H9 (cell line): ENCODE measurements at regions not wholly inside any gene's neighbourhood (a gene's known extent, or its start where the extent isn't known, plus 50 kb on each side); places are given as distances from the start of the nearest gene placed in this dataset.
A peak's percentile ranks its signal among the peaks of the same experiment; 100 is the strongest.

Experiments used
- DNase-seq: peaks from one replicate; pipeline ENCODE4 v3.0.0-alpha.2; 2017
- H2AFZ ChIP-seq: one replicate; pipeline ENCODE4 v1.6.1; 2013; ENCODE audit warnings: mild to moderate bottlenecking, low read length, control low read depth, moderate library complexity
- H2AK5ac ChIP-seq: 2 replicates; pipeline ENCODE4 v1.6.1; 2013; ENCODE audit warnings: low read length, control low read depth, mixed read lengths; ENCODE audit not compliant: insufficient read length
- H2BK120ac ChIP-seq: one replicate; pipeline ENCODE4 v1.6.1; 2013; ENCODE audit warnings: low read depth, mild to moderate bottlenecking, low read length, control low read depth, inconsistent platforms; ENCODE audit not compliant: poor library complexity, severe bottlenecking
- H2BK12ac ChIP-seq: 2 replicates; pipeline ENCODE4 v1.6.1; 2013; ENCODE audit warnings: low read length, control low read depth, mixed read lengths, low read depth; ENCODE audit not compliant: insufficient read length
- H2BK15ac ChIP-seq: 2 replicates; pipeline ENCODE4 v1.6.1; 2013; ENCODE audit warnings: low read depth, low read length, control low read depth
- H2BK20ac ChIP-seq: one replicate; pipeline ENCODE4 v1.6.1; 2013; ENCODE audit warnings: low read depth, mild to moderate bottlenecking, low read length, control low read depth, inconsistent platforms; ENCODE audit not compliant: poor library complexity, severe bottlenecking
- H2BK5ac ChIP-seq: 2 replicates; pipeline ENCODE4 v1.6.1; 2013; ENCODE audit warnings: low read length, control low read depth, mixed read lengths; ENCODE audit not compliant: insufficient read length
- H3K14ac ChIP-seq: 2 replicates; pipeline ENCODE4 v1.6.1; 2013; ENCODE audit warnings: low read length, control low read depth; ENCODE audit not compliant: insufficient read depth
- H3K18ac ChIP-seq: 2 replicates; pipeline ENCODE4 v1.6.1; 2013; ENCODE audit warnings: low read depth, mild to moderate bottlenecking, mixed read lengths, low read length, control low read depth; ENCODE audit not compliant: insufficient read length
- H3K23ac ChIP-seq: 2 replicates; pipeline ENCODE4 v1.6.1; 2013; ENCODE audit warnings: low read length, control low read depth, mixed read lengths, low read depth; ENCODE audit not compliant: insufficient read length
- H3K23me2 ChIP-seq: 2 replicates; pipeline ENCODE4 v1.6.1; 2013; ENCODE audit warnings: low read depth, mild to moderate bottlenecking, mixed read lengths, low read length, control low read depth; ENCODE audit not compliant: insufficient read length, poor library complexity, severe bottlenecking
- H3K27ac ChIP-seq: 2 replicates; pipeline ENCODE4 v1.5.1; 2013; ENCODE audit warnings: low read length, control low read depth, mixed read lengths, low read depth; ENCODE audit not compliant: insufficient read length
- H3K27me3 ChIP-seq: 2 replicates; pipeline ENCODE4 v1.6.1; 2013; ENCODE audit warnings: low read length, control low read depth, inconsistent platforms; ENCODE audit not compliant: insufficient read depth
- H3K4ac ChIP-seq: 2 replicates; pipeline ENCODE4 v1.6.1; 2013; ENCODE audit warnings: low read depth, mild to moderate bottlenecking, control low read depth, inconsistent platforms, low read length, moderate library complexity
- H3K4me1 ChIP-seq: 2 replicates; pipeline ENCODE4 v1.6.1; 2013; ENCODE audit warnings: low read length, control low read depth, inconsistent platforms; ENCODE audit not compliant: insufficient read depth
- H3K4me2 ChIP-seq: 2 replicates; pipeline ENCODE4 v1.6.1; 2013; ENCODE audit warnings: low read length, control low read depth, mixed read lengths; ENCODE audit not compliant: insufficient read length, insufficient read depth
- H3K56ac ChIP-seq: 2 replicates; pipeline ENCODE4 v1.6.1; 2013; ENCODE audit warnings: low read depth, mild to moderate bottlenecking, mixed read lengths, low read length, control low read depth; ENCODE audit not compliant: insufficient read length
- H3K79me1 ChIP-seq: 2 replicates; pipeline ENCODE4 v1.6.1; 2013; ENCODE audit warnings: low read depth, mild to moderate bottlenecking, moderate library complexity, low read length, control low read depth, inconsistent platforms; ENCODE audit not compliant: insufficient read depth, poor library complexity, severe bottlenecking
- H3K79me2 ChIP-seq: 2 replicates; pipeline ENCODE4 v1.6.1; 2013; ENCODE audit warnings: low read length, control low read depth, inconsistent platforms; ENCODE audit not compliant: insufficient read depth
- H3K9ac ChIP-seq: 2 replicates; pipeline ENCODE4 v1.6.1; 2013; ENCODE audit warnings: low read length, control low read depth, mixed read lengths; ENCODE audit not compliant: insufficient read length; ENCODE audit errors: extremely low read depth
- H3K9me3 ChIP-seq: one replicate; pipeline ENCODE4 v1.6.1; 2013; ENCODE audit warnings: low read depth, low read length, inconsistent platforms; ENCODE audit not compliant: control insufficient read depth
- H3T11ph ChIP-seq: one replicate; pipeline ENCODE4 v1.6.1; 2013; ENCODE audit warnings: mild to moderate bottlenecking, low read length, control low read depth, inconsistent platforms
- H4K20me1 ChIP-seq: one replicate; pipeline ENCODE4 v1.6.1; 2013; ENCODE audit not compliant: control insufficient read depth, insufficient read length, insufficient read depth
- H4K5ac ChIP-seq: 2 replicates; pipeline ENCODE4 v1.6.1; 2013; ENCODE audit warnings: low read depth, mild to moderate bottlenecking, mixed read lengths, low read length, control low read depth; ENCODE audit not compliant: insufficient read length
- H4K8ac ChIP-seq: replicated peaks from 2 replicates; pipeline ENCODE4 v1.6.1; 2013; ENCODE audit warnings: low read length, control low read depth, mixed read lengths, low read depth; ENCODE audit not compliant: insufficient read length
- H4K91ac ChIP-seq: 2 replicates; pipeline ENCODE4 v1.6.1; 2013; ENCODE audit warnings: low read depth, mild to moderate bottlenecking, moderate library complexity, mixed read lengths, low read length, control low read depth; ENCODE audit not compliant: insufficient read length
- H3K27ac Mint-ChIP-seq, 3 experiments: 2 replicates in 2 of 3; 3 replicates in 1 of 3; pipeline ENCODE4 v1.8.0; 2020 to 2021; ENCODE audit warnings: mixed read lengths in 3 of 3, mild to moderate bottlenecking in 1 of 3, moderate library complexity in 1 of 3
- H3K27me3 Mint-ChIP-seq: 2 replicates; pipeline ENCODE4 v1.8.0; 2021; ENCODE audit warnings: low read depth, mild to moderate bottlenecking, moderate library complexity, mixed read lengths
- H3K36me3 Mint-ChIP-seq, 3 experiments: 2 replicates in 2 of 3; 3 replicates in 1 of 3; pipeline ENCODE4 v1.8.0; 2020 to 2021; ENCODE audit warnings: low read depth in 3 of 3, mixed read lengths in 3 of 3; ENCODE audit not compliant: insufficient read depth in 1 of 3
- H3K4me1 Mint-ChIP-seq, 2 experiments: 2 replicates each; pipeline ENCODE4 v1.8.0; 2020; ENCODE audit warnings: mixed read lengths in 2 of 2
- H3K4me3 Mint-ChIP-seq, 2 experiments: 2 replicates in 1 of 2; 3 replicates in 1 of 2; pipeline ENCODE4 v1.8.0; 2020 to 2021; ENCODE audit warnings: mild to moderate bottlenecking in 2 of 2, mixed read lengths in 2 of 2, moderate library complexity in 1 of 2
- H3K9me3 Mint-ChIP-seq, 2 experiments: 2 replicates in 1 of 2; 3 replicates in 1 of 2; pipeline ENCODE4 v1.8.0; 2020; ENCODE audit warnings: mild to moderate bottlenecking in 2 of 2, mixed read lengths in 2 of 2, moderate library complexity in 1 of 2
- WGBS: extraction: QIAGEN DNeasy Blood & Tissue Kit; methylation state at CpG from one replicate; pipeline ENCODE4 v1.1.7; 2013; ENCODE audit warnings: missing lambda C conversion rate, low lambda C conversion rate, mixed read lengths; ENCODE audit not compliant: insufficient read length; ENCODE audit errors: extremely low coverage; 5-methylcytosine and 5-hydroxymethylcytosine counted together
- TF ChIP-seq, protein P1 (sequence below): fragments of 200-600 bp; sonication (generic); conservative IDR thresholded peaks from 3 replicates; pipeline ENCODE4 v1.8.0; 2021; ENCODE audit warnings: antibody characterized with exemption, mild to moderate bottlenecking

- Mint-ChIP-seq H3K27ac (peak overlapping the region in 2 of 3 experiments; percentile 3 to 65; a peak in 2 of 7 replicates), H3K4me3 (no peak overlapping the region)
- no peak overlapping the region for H2AFZ ChIP-seq
Measured at GRCh38 chr4:55176497-55176896, 51.1 kb upstream of the KDR start.

More at GRCh38 chr4:55176497-55176896, 51.1 kb upstream of the KDR start:
- Histone ChIP-seq H2AK5ac (no peak overlapping the region), H3K27me3 (no peaks in the 10 kb centered on the region), H2BK5ac (no peak overlapping the region), H3K4ac (no peak overlapping the region), H2BK120ac (no peak overlapping the region), H3K27ac (no peak overlapping the region), H2BK20ac (no peak overlapping the region), H3K9me3 (no peaks in the 10 kb centered on the region), H3K23me2 (no peaks in the 10 kb centered on the region), H3K4me1 (peaks cover 14% of the 10 kb centered on the region; the same call in 1 of the 2 replicates), H4K5ac (no peak overlapping the region), H3K14ac (0 out of 2 replicates have a peak overlapping the region, but pooled peaks have one; percentile 3), H3K79me1 (no peaks in the 10 kb centered on the region), H4K8ac (no peak overlapping the region), H3K4me2 (peak overlapping the region; percentile 13), H4K20me1 (no peaks in the 10 kb centered on the region), H3K9ac (no peak overlapping the region), H3K79me2 (no peaks in the 10 kb centered on the region), H2BK15ac (no peak overlapping the region), H2BK12ac (no peak overlapping the region), H3K18ac (peak overlapping the region; percentile 2), H3K23ac (no peak overlapping the region), H4K91ac (peak overlapping the region; percentile 12), H3T11ph (no peak overlapping the region), H3K56ac (no peak overlapping the region)
- no peak for DNase-seq
- peaks cover 0 to 9% (median 7%) of the 10 kb centered on the region in 3 experiments; a peak in 4 of 7 replicates for H3K36me3 Mint-ChIP-seq
- TF ChIP-seq, protein P1, sequence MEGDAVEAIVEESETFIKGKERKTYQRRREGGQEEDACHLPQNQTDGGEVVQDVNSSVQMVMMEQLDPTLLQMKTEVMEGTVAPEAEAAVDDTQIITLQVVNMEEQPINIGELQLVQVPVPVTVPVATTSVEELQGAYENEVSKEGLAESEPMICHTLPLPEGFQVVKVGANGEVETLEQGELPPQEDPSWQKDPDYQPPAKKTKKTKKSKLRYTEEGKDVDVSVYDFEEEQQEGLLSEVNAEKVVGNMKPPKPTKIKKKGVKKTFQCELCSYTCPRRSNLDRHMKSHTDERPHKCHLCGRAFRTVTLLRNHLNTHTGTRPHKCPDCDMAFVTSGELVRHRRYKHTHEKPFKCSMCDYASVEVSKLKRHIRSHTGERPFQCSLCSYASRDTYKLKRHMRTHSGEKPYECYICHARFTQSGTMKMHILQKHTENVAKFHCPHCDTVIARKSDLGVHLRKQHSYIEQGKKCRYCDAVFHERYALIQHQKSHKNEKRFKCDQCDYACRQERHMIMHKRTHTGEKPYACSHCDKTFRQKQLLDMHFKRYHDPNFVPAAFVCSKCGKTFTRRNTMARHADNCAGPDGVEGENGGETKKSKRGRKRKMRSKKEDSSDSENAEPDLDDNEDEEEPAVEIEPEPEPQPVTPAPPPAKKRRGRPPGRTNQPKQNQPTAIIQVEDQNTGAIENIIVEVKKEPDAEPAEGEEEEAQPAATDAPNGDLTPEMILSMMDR, result no peak
- peaks cover 31 to 42% of the 10 kb centered on the region in 2 experiments for H3K4me1 Mint-ChIP-seq
- no peaks in the 10 kb centered on the region for H3K27me3 Mint-ChIP-seq
- peaks cover 0 to 3% of the 10 kb centered on the region in 2 experiments; a peak in 3 of 5 replicates for H3K9me3 Mint-ChIP-seq
- WGBS, result no CpG with 5 or more reads among the region's 4 CpGs
